ENCODE measurements at regions not wholly inside any gene's neighbourhood (a gene's known extent, or its start where the extent isn't known, plus 50 kb on each side); places are given as distances from the start of the nearest gene placed in this dataset.
"Not testable (repeated sequence)": the region's sequence is repeated elsewhere in the genome, so short reads cannot be mapped to it uniquely, and the experiment has no call there.

- Histone ChIP-seq H3K36me3 (ENCODE audit: control insufficient read depth, insufficient read depth, low read length) (no peaks in the 10 kb centered on the region), H3K27me3 (ENCODE audit: control insufficient read depth, insufficient read depth, low read length) (no peaks in the 10 kb centered on the region), H3K4me3 (ENCODE audit: low read depth, low read length) (no peak overlapping the region)
- TF ChIP-seq CTCF (IDR thresholded peaks at IDR 0.05; ENCODE audit: insufficient read depth, low read length, poor library complexity, severe bottlenecking) = no peak
- no peak for DNase-seq (ENCODE audit: low read depth)
Observed at GRCh38 chr7:13257661-13258060, 570.2 kb downstream of the ARL4A start.

GRCh38 chr7:13258386-13258785 lies 571.0 kb downstream of the ARL4A start:
- H3K36me3 ChIP-seq (ENCODE audit: control insufficient read depth, insufficient read depth, low read length) = no peaks in the 10 kb centered on the region
- TF ChIP-seq CTCF (IDR thresholded peaks at IDR 0.05; ENCODE audit: insufficient read depth, low read length, poor library complexity, severe bottlenecking) = no peak
- H3K27me3 ChIP-seq (ENCODE audit: control insufficient read depth, insufficient read depth, low read length) = no peaks in the 10 kb centered on the region
- no peak overlapping the region for H3K4me3 ChIP-seq (ENCODE audit: low read depth, low read length)
- no peak for DNase-seq (ENCODE audit: low read depth)

- no peak for DNase-seq (ENCODE audit: low read depth)
- Histone ChIP-seq H3K27me3 (ENCODE audit: control insufficient read depth, insufficient read depth, low read length) (no peaks in the 10 kb centered on the region), H3K4me3 (ENCODE audit: low read depth, low read length) (no peak overlapping the region), H3K36me3 (ENCODE audit: control insufficient read depth, insufficient read depth, low read length) (no peaks in the 10 kb centered on the region)
- no peak for TF ChIP-seq CTCF (IDR thresholded peaks at IDR 0.05; ENCODE audit: insufficient read depth, low read length, poor library complexity, severe bottlenecking)
Observed at GRCh38 chr7:13259930-13260329, 572.5 kb downstream of the ARL4A start.

- peak; percentile 51 for TF ChIP-seq CTCF (IDR thresholded peaks at IDR 0.05; ENCODE audit: insufficient read depth, low read length, poor library complexity, severe bottlenecking)
- DNase-seq (ENCODE audit: low read depth) = no peak
- no peaks in the 10 kb centered on the region for H3K27me3 ChIP-seq (ENCODE audit: control insufficient read depth, insufficient read depth, low read length)
- no peak overlapping the region for H3K4me3 ChIP-seq (ENCODE audit: low read depth, low read length)
- no peaks in the 10 kb centered on the region for H3K36me3 ChIP-seq (ENCODE audit: control insufficient read depth, insufficient read depth, low read length)
Observed at GRCh38 chr7:13262929-13263530, 575.6 kb downstream of the ARL4A start.

GRCh38 chr7:13265271-13265670 lies 577.8 kb downstream of the ARL4A start:
- no peak overlapping the region for H3K4me3 ChIP-seq (ENCODE audit: low read depth, low read length)
- no peak for TF ChIP-seq CTCF (IDR thresholded peaks at IDR 0.05; ENCODE audit: insufficient read depth, low read length, poor library complexity, severe bottlenecking)
- no peaks in the 10 kb centered on the region for H3K36me3 ChIP-seq (ENCODE audit: control insufficient read depth, insufficient read depth, low read length)
- no peak for DNase-seq (ENCODE audit: low read depth)
- H3K27me3 ChIP-seq (ENCODE audit: control insufficient read depth, insufficient read depth, low read length) = no peaks in the 10 kb centered on the region

GRCh38 chr7:13274205-13274604 lies 586.8 kb downstream of the ARL4A start:
- not testable (repeated sequence) for DNase-seq (ENCODE audit: low read depth); H3K4me3 ChIP-seq (ENCODE audit: low read depth, low read length); H3K27me3 ChIP-seq (ENCODE audit: control insufficient read depth, insufficient read depth, low read length); H3K36me3 ChIP-seq (ENCODE audit: control insufficient read depth, insufficient read depth, low read length)
